ENCODE measurements at regions not wholly inside any gene's neighbourhood (a gene's known extent, or its start where the extent isn't known, plus 50 kb on each side); places are given as distances from the start of the nearest gene placed in this dataset.

DNA sequence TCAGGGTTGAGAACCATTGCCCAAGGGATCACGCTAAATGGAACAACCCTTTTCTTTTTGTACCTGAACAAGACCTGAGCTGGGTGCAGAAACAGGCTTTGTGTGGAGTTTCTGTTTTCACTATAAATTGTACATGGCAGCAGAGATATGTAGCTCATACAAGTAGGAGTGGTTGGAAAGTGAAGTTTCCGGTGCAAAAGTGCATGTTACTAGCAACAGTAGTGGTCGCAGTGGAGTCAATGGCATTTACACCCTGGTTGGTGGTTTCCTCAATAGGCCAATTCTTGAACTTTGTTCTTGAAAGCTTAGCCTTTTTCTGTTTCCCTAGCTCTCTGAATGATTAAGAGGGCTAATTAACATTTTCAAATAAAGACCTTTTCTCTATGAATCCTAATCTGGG is 170.7 kb downstream of the NEBL start:
- no peak for DNase-seq

DNA sequence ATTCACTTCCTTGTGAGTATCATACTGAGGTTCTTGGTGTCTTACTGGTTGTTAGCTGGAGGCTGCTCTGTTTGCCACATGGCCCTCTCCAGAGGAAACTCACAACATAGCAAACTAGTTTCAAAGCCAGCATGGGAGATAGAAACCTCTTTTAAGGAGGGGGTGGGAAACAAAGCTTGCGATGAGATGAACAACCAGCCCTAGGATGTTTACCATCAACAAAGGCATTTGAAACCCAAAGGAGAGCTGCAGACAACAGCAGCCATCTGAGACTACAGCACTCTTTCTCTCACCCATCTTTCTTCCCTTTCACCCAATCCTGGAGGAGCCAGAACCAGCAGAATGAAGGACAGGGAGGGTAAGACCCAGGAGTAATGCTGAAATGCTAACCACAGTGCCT is 182.1 kb downstream of the NEBL start:
- no peak for DNase-seq

DNA sequence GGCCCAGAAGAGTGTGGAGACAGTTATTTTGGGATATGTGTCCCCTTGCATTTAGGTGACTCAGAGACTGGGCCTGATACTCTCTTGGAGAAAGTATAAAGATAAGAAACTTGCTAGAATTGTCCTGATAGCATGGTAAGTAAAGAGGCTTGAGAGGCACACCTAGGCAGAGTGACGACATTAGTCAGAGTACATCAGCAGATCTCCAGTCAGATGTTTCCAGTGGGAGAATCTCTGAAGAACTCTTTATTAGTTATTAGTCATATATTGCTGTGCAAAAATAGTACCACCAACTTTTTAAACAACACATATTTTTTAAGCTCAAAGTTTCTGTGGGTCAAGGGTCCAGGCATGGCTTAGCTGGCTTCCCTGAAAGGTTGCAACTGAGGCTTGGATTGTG is 182.6 kb downstream of the NEBL start:
- no peak for DNase-seq

DNA sequence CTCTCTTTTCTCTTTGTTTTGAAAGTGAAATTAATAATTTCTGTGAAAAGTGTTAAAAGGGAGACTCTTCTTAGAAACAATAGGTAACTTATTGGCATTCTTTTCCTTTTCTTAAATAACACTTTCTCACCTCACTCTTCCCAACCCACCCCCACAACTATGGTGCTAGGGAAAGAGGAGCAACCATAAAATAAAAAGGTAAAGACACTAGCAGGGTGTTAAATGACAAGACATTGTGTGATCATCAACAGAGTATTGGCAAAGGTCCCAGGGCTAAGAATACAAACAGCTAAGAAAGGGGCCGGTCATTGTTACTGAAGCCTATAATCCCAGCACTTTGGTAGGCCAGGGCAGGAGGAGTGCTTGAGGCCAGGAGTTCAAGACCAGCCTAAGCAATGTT is 183.7 kb downstream of the NEBL start:
- DNase-seq, result no peak

DNA sequence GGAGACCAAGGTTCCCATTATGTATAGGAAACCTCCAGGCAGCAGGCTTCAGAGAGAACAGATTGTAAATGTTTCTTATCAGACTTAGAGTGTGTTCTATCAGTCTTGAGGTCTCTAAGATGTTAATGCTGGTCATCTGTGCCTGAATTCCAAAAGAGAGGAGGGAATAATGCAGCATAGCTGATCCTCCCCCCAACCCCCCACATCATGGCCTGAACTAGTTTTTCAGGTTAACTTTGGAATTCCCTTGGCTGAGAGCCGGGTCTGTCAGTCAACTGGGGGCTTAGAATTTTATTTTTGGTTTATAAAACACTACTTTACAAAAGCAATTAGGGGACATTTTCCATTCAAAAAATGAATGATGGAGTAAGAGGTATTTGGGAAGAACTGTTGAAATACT is 184.3 kb downstream of the NEBL start:
- DNase-seq, result no peak

GRCh38 chr10:20709708-20710107 is 187.4 kb downstream of the NEBL start:
- DNase-seq, result no peak

DNA sequence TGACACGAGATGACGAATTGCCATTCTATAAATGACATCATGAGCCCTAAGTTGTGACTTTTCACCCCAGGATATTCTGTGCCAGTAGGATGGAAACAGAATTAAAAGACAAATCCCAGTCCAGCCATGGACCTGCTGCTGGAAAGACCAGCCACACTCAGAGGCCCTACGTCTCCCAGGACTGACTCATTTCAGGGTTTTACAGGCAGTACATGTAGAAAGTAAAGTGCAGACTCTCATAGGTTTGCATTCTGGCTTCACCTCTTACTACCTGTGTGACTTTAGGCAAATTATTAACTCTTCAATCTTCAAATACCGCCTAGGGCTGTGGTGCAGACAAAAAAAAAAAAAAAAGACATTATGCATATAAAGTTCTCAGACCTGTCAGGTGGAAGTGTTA is 188.8 kb downstream of the NEBL start:
- no peak for DNase-seq

DNA sequence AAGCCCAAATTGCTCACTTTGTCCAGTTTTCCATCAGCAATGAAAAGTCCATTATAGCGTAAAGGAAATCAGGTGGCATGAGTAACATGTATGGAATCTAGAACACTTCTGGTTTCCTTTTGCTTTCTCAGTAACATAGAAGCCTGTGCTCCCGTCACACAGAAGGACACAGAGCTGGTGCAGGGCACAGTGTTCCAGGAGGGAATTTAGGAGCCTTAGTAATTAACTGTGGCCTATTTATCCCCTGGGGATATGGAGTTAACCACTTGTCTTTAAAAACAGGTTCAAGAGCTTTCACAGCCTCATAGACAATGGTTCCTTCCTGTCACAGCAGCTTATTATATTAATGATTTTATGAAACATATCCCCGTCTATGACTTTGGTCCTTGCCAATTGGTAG is 189.9 kb downstream of the NEBL start:
- no peak for DNase-seq

- DNase-seq, result no peak
Measured at GRCh38 chr10:20698837-20699236, 198.3 kb downstream of the NEBL start.

DNA sequence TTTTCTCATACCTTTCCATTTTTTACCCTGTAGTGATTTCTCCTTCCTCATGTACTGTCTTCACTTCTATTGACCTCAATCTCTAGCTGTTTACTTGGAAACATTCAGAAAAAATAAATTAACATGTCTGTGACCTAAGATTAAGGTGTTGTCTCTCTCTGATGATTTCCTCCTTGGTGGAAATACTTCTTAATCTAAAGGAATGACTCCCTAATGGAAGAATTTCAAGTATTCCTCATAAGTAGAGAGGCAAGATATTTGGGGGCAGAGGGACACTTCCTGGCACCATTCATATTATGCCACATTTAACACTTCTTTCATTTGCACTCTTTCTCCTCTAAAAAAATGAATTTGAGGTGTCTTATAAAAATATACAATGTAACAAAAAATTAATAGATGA is 202.8 kb downstream of the NEBL start:
- no peak for DNase-seq

- DNase-seq, result no peak
Measured at GRCh38 chr10:20688797-20689544, 208.1 kb downstream of the NEBL start.

- no peak for DNase-seq
Measured at GRCh38 chr10:20686015-20686635, 211.0 kb downstream of the NEBL start.

- DNase-seq, result no peak
Measured at GRCh38 chr10:20685462-20685861, 211.6 kb downstream of the NEBL start.

DNA sequence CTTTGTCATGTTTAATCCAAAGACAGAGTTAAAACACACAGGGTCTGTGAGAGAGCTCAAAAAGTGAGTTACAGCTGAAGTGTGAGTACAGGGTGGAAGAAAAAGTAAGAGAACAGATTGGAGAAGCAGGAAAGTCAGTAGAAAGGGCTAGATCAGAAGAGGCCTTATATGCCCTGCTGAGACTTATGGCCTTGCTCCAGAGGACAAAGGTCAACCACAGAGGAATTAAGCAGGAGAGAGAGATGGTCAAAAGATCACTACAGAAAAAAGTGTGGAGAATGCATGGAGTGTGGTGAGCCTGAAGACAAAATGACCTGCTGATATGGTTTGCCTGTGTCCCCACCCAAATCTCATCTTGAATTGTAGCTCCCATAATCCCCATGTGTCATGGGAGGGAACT is 213.8 kb downstream of the NEBL start:
- no peak for DNase-seq

DNA sequence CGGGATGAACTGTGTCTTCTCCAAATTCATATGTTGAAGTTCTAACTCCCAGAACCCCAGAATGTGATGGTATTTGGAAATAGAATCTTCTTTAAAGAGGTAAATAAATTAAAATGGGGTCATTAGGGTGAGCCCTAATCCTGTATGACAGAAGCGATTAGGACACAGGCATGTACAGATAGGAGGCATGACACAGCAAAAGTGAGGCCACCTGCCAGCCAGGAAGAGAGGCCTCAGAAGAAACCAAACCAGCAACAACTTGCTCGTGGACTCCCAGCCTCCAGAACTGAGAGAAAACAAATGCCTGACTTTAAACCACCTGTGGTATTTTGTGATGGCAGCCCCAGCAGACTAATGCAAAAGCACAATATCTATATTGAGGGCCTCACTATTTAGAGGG is 214.3 kb downstream of the NEBL start:
- no peak for DNase-seq

DNA sequence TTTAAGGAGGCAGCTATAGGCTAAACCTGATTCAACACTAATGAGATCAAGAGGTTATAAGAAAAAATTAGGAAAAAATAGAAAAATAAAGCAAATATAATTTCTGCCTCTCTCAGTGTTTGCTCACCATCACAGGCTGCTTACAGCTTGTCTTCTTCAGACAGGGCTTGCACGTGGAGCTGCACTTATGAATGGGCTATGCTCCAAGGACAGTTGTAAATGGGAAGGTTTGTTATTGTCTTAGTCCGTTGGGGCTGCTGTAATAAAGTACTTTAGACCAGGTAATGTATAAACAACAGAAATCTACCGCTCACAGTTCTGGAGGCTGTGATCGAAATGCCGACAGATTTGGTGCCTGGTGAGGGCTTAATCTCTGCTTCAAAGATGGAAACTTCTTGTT is 219.8 kb downstream of the NEBL start:
- no peak for DNase-seq

GRCh38 chr10:20674926-20675325 is 222.2 kb downstream of the NEBL start:
- DNase-seq, result no peak

- DNase-seq, result no peak
Measured at GRCh38 chr10:20673175-20673574, 223.9 kb downstream of the NEBL start.

DNA sequence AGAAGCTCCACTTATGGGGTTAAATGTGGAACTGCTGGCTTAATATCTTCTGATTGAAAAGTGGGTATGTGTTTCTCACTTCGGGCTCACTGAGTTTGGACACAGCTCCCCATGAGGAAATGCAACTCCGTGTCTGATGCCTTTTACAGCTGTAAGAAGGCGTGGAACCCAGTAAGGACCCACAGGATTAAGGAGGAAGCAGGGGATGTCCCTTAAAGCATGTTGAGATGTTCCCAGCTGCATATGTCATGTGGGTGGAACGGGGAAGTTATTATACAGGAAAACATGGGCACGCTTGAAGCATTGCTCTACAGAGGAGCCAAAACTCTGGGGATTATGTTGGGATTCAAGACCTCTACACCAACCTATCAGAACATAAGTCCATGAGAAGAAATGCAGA is 224.4 kb downstream of the NEBL start:
- no peak for DNase-seq

DNA sequence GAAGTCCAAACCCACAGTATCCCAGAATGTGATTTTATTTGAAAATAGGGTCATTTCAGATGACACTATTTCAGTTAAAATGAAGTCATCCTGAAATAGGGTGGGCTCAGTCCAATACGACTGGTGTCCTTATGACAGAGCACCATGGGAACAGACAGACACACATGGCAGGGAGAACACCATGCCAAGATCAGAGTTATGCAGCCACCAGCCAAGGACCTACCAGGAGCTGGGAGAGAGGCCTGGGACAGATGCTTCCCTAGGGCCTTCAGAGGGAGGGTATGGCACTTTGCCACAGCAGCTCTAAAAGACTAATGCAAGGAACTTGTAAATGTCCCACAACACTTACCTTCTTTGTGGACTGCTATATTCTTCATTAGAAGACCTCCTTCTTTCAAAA is 226.5 kb downstream of the NEBL start:
- DNase-seq, result no peak

DNA sequence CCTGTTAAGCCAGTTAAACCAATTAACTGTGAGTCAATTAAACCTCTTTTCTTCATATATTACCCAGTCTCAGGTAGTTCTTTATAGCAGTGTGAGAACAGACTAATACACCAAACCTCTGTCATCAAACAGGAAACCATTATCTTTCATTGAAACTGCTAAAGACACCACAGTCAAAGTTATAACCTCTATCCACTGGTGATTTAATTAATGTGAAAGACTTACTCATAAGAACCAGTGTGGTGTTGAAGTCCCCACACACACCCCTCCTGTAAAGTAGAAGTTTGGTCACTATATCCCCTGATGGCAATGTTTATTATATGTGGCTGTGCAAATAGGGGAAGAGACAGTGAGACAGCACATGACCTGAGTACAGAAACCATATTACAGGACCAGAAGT is 228.1 kb downstream of the NEBL start:
- DNase-seq, result no peak

GRCh38 chr10:20662742-20663141 is 234.4 kb downstream of the NEBL start:
- no peak for DNase-seq

- no peak for DNase-seq
Measured at GRCh38 chr10:20659225-20659624, 237.9 kb downstream of the NEBL start.

GRCh38 chr10:20658158-20658557 is 239.0 kb downstream of the NEBL start:
- DNase-seq, result no peak

- DNase-seq, result no peak
Measured at GRCh38 chr10:20656886-20657285, 240.2 kb downstream of the NEBL start.
